GM04504 (cell line): ENCODE measurements at regions not wholly inside any gene's neighbourhood (a gene's known extent, or its start where the extent isn't known, plus 50 kb on each side); places are given as distances from the start of the nearest gene placed in this dataset.
"Not testable (repeated sequence)": the region's sequence is repeated elsewhere in the genome, so short reads cannot be mapped to it uniquely, and the experiment has no call there.

Source experiments
- DNase-seq: peaks from one replicate; pipeline ENCODE4 v3.0.0-alpha.2; 2012; ENCODE audit warnings: low read depth

DNA sequence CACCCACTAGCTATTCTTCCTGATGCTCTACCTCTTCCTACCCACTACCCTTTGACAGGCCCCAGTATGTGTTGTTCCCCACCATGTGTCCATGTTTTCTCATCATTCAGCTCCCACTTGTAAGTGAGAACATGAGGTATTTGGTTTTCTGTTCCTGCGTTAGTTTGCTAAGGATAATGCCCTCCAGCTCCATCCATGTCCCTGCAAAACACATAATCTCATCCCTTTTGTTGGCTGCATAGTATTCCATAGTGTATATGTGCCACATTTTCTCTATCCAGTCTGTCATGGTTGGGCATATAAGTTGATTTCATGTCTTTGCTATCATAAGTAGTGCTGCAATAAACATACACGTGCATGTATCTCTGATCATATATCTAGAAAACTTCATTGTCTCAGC lies 218.3 kb upstream of the STXBP5 start:
- no peak for DNase-seq

DNA sequence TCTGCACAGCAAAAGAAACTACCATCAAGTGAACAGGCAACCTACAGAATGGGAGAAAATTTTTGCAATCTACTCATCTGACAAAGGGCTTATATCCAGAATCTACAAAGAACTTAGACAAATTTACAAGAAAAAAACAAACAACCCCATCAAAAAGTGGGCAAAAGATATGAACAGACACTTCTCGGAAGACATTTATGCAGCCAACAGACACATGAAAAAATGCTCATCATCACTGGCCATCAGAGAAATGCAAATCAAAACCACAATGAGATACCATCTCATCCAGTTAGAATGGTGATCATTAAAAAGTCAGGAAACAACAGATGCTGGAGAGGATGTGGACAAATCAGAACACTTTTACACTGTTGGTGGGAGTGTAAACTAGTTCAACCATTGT lies 216.3 kb upstream of the STXBP5 start:
- DNase-seq = not testable (repeated sequence)

DNA sequence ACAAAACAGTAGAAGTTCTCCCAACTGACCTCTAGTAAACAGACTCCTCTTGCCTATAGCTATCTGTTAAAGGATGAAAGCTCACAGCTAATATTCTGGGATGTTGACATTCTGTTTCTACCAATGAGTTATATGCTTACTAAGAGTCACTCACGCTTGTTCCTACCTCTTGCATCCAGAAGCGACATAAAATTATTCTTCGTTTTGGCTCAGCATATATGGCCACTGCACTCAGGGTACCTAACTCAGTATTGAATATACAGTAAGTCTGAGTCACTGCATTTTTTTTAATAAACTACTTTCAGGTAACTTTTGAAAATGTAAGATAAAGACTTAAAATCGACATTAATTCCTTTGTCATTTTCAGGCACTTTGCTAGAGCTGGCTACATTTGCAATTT lies 214.4 kb upstream of the STXBP5 start:
- DNase-seq = no peak

DNA sequence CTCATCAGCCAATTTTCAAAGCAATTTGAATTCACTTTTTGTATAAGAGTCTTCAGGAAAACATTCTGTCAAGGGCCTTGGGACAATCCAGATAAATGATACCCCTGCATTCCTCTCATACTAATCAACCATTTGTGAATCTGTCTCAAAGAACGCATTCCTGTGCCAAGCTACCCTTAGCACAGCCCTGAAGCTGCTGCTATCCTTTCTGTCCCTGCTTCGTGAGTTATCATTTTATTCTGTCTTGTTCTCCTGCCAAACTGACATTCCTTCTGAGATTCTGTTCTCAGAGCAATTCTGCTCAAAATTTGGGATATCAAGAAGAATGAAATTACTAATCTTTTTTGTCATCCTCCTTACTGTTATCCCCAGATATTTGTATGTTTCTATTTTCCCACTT lies 213.9 kb upstream of the STXBP5 start:
- DNase-seq = no peak

DNA sequence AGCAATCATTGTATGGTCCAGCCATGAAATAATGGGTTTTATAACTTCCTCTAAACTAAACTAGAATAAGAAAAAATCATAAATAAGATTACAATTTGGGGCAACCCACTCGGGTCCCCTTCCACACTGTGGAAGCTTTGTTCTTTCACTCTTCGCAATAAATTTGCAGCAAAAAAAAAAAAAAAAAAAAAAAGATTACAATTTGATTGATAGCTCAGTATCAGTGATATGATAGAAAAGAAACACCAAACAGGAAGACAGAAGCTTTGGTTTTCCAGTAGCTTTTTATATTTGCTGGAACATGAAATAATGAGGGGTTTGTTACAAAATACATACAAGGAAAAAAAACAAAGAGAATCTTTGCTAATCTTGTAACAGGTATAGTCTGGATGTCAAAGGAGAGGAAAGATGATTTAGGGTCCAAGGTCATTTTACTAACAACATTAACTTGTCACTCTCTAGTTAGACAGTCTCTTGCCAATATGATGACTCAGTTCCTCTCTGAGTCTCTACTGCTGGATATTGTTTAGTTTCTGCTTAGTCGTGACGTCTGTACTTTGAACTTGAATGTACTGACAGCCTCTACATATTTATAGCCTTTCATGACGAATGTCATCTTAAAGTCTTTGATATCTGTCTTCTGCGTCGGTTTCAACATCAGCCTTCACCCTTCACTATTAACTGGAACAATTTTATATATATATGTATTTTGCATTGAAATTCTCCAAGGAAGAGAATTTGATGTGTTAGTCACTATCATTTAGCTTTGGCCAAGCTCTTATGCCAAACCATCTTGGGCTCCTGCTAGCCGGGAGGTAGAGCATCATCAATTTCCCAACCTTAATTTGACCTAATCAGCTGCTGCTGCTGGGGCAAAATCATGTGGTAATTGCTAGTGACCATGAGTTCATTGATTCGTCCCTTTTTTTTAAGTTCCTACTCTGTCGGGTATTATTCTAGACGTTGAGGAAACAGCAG lies 213.1 kb upstream of the STXBP5 start:
- DNase-seq = no peak

DNA sequence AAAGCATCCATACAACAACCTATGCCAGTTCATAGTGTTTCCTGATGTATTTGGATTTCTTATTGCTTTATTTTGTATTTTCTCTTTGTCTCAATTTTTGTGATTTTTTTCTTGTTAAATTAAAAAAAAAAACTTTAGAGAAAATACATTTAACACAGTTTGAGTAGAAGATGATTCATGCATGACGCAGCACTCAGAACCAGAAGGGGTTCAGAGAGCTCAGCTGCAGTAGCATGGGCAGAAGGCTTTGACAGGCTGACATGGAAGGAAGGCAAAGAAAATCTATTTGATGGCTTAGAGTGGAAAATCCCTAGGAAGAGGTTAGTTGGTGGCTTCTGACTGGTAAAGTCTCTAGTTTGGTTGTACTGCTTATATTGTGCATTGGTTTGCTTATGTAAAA lies 207.2 kb upstream of the STXBP5 start:
- no peak for DNase-seq

DNA sequence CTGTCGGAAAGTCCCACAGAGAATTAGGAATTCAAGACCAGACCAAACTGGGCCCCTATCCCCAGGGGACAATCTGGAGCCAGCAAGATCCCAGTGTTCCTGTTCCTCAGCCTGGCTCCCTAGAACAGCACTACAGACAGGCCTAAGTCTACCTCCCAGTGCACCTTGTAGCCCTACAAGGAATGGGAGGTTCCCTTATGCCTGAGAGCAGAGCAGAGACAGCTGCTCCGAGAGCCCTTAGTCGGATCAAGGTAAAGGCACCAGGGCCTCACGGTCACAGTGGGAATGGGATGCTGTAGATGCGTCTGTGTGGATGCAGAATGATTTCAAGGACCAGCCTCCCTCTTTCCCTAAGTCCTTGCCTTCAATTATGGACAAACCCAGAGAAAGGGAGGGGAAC lies 204.5 kb upstream of the STXBP5 start:
- DNase-seq = no peak

DNA sequence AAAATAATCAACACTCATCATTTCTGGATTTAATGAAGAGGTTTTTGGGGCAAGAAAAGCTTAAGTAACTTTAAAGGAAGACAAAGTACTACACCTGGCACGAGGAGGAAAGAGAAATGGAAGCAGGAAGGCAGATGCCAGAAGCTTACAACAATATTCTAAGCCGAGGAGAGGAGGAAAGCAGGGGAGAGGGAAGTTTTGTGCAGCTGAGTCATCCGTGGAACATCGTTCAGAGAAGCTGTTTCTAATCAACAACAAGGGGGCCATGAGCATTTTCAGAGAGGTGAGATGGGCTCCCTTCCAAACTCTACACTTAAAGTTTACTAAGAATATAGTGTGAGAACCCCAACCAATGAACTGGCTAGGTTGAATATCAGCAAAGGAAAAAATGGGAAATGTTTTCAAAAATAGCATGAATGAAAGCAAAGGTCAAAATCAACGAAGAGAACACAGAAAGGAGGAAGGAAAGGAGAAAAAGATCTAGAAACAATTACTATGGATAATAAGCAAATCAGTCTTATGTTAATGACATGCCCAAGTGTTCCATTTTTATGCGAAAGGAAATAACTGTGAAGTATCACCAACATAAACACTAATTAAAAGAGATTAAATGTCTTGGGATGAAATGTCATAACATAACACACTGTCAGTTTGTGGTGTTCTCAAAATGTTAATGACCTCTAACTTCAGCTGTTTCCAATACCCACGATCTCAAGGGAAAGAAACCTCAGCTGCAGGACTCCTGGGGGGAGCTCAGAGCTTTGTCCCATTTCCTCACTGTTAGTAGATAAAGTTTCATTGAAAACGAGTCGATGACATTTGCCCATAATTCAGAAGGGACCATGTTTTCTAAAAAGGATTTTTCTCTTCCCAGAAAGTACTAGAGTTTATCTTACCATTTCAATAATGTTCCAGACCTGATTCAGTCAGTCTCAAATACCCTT lies 203.4 kb upstream of the STXBP5 start:
- no peak for DNase-seq

DNA sequence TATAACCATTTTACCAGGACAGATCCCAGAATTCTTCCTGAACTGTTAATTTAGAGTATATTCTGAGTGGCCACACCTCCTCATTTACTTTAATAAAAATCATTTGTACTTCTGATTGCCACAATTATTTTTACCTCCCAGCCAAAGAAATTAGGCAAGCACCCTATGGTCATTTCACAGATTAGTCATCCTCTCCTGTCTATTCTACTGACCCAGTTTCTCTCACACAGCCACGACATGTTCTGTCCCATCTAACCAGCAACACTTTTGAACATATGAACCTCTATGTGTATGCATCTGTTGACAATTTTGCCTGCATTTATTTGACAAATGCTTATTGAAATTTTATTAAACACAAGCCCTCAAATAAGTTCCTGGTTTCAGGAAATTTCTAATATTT lies 202.6 kb upstream of the STXBP5 start:
- DNase-seq = no peak

DNA sequence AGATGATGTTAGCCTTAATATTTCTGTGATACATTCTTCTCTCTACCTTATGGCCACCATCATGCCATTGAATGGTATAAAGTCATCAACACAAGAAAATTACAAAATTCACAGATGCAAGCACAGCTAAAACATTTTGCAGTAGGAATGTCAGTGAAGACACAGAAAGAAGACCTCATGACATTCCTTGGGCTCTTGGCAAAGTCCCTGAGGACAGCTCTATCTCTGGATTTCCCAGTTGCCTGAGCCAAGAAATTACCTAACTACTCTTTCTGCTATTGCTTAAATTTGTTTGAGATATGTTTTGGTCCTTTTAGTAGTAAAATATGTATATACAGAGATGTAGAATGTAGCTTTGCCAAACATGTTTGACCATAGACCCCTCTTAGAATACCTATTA lies 201.0 kb upstream of the STXBP5 start:
- DNase-seq = no peak

DNA sequence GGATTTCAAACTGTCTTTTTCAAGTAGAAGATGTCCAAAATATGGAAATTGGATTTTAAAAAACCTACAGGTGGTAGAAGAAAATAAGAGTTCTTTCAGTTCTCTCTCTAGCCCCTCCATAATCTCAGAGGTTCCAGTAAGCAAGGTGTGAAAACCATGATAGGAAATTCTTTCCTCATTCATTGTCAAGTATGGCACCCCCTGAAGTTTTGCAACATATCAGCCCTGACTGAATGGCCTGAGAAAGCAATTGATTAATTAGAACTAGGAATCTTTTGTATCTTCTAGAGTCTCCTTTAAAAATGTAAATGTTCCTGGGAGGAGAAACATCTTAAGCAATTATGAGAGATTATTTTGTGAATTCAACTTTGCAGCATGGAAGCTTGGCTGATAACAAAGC lies 198.7 kb upstream of the STXBP5 start:
- DNase-seq = no peak

DNA sequence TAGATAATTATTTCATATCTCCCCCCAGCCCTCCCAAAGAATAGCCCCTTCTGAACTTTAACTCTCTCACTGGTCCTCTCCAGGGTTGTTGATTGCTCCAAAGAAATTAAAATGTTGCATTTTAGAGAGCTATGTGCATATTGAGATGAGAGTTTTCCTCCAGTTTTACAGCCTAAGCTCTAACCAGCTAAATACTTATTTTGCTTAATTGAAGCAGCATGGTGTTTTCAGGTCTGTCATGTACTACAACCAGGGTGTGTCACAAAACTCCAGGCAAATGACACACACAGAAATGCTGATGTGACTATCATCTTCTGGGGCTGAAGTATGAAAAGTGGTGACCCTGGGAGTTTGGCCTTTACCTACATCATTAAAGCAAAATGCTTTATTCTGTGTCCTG lies 196.8 kb upstream of the STXBP5 start:
- DNase-seq = no peak

DNA sequence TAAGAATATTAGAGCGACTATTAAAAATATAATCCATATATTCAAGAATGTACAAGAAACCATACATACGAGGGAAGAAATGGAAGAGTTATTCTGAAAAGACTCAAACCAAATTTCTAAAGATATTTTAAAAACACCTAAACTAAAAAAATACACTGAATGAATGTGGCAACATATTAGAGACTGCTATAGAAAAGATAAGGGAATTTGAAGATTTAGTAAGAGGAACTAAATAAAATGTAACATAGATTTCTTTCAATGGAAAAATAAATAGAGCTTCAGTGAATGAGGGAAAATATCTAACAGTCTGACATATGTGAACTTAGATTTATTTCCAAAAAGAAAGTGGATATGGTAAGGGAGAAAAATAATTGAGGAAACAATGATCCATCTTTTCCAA lies 194.9 kb upstream of the STXBP5 start:
- no peak for DNase-seq

DNA sequence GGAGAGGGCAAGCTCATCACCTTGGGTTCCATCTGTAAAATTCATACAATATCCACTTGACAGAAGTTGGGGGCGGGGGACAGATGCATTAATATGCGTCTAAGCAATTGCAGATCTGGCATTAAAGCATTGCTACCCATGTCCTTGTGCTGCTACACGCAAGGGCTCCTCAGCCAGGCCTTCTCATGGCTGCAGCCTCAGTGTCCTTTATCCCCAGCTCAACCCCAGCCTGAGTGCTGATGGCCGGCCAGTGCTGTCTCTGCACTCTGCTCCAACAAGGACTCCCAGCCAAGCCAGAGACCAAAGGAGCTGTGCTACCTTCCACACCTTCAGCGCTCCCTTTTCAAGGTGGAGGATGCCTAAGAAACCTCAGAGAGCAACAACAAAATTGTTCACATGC lies 188.5 kb upstream of the STXBP5 start:
- no peak for DNase-seq

DNA sequence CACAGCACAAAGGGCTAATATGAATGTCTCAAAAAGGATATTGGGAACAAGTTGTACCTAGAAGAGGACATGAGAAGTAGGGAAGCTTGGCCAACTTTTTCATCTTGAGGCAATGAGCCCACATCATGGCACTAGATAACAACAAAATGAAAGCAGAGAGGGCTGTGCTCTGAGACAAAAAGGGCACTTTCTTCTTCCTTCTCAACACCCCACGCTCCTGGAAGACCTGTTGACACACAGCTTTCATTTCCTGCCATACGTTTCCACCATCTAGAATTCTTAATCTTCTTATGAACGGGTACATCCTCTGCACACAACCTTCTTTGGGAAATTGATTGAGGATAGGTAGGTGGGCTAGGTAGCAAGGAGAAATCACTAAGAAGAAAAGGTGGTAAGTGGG lies 187.8 kb upstream of the STXBP5 start:
- DNase-seq = no peak

DNA sequence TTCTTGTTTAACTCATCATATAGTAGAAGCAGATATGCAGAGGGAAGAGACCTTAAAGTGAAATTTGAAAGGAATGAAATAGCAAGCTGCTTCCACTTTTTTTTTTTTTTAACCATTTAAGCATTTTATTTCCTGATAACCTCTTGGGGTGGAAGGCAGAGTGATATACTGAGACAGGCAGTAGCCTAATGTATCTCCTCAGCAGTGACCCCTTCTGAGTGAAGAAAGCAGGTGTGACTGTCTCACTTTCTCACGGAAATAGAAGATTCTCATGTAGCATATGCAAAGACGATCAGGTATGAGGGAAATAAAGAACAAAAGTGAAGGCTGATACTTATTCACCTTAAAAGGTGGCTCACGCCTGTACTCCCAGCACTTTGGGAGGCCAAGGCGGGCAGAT lies 187.1 kb upstream of the STXBP5 start:
- DNase-seq = no peak

DNA sequence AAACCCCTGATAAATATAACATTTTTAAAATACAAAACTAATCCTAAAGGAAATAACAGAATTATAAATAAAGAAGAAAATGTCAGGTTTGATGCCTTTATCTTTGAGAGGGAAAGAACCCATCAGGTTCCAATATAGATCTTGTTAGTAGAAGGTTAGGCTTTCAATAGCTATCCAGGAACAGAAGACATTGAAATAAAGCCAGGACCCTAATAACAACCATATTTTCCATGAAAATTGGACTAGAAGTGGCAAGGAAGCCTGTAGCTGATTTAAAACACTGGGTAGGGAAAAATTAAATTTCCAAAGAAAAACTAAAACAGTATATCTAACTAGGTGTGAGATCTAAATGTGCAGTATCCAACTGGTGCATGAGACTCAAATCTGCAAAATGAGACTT lies 185.2 kb upstream of the STXBP5 start:
- DNase-seq = no peak

DNA sequence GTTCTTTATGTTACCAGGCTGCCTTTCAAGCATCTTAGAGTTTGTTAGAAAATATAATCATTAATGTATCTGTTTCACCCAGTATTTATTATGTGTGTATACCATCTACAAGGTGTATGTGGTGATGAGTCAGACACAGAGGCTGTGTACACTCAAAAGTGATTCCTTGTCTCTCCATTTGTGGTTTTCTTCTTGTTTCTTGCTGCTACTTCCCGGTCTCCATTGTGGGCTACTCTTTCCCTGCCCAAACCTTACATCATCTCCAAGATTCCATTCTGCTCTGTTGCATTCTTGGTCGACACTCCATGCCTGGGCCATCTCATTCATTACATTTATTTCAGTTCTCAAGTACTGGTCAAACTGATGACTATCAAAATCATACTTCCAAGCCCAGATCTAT lies 182.2 kb upstream of the STXBP5 start:
- DNase-seq = no peak

DNA sequence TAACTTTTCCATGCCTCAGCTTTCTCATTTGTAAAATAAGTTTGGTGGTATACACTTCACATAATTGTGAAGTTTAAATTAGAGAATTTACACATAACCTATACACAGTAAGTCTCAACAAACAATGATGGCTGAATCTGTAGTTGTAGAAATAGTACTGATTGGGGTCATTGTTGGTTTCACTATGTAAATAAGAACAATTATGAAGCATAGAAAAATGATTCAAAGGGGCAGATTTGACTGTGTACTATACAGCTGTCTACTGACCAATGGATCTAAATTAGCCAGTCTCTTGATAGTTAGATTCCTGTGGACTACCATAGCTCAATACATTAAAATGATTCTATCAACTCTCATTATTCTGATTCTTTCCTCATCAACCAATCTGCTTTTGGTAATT lies 181.1 kb upstream of the STXBP5 start:
- DNase-seq = no peak

DNA sequence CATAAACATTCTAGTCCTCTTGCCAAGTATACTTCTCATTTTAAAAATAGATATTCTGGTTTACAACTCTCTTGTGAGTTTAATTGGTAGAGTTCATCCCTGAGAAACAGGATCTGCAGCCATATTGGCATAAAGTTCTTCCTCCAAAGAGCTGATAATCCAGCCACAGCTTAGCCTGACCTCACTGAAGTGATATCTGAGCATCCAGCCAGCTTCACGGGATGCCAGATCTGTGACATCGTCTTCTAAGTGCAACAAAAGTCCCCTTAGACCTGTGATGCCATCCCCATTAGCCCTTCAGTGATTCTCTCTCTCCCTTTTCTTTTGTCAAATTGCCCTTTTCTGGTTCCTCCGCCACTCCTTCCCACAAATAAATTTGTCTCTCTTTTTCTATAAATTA lies 180.6 kb upstream of the STXBP5 start:
- no peak for DNase-seq

DNA sequence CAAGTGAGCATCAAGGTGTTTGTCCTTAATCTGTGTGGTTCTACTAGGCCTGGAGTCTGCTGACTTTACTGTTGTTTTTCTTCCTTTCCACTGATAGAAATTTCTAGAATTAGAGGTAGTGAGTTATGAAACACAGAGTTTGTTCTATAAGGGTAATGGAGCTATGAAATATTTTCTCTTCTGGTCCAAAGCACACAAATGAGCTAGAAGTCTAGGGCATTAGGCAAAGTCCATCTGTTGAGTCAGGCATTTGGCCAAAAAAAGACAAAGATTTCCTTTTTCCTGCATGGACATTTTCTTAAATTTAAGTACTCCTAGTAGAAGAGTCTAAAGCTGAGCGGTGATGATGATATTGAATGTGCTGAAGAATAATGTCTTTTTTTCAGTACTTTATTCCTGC lies 174.3 kb upstream of the STXBP5 start:
- DNase-seq = no peak

DNA sequence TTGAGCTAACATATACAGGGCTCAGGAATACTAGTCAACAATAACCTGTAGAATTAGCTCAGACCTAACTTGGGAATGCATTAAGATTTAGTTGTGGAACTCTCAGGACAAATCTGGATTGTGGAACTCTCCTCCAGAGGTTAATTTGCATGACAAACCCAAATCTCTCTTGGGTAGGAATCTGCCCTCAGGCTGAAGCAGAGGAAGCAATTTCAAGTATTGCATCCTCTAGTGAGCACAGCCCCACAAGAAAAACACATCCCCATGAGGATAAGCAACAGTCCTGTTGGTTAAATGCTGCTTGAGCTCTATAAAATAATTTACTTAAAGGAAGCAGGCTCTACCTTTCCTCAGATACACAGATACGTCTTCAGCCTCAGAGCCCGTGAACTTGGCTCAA lies 170.9 kb upstream of the STXBP5 start:
- DNase-seq = no peak

DNA sequence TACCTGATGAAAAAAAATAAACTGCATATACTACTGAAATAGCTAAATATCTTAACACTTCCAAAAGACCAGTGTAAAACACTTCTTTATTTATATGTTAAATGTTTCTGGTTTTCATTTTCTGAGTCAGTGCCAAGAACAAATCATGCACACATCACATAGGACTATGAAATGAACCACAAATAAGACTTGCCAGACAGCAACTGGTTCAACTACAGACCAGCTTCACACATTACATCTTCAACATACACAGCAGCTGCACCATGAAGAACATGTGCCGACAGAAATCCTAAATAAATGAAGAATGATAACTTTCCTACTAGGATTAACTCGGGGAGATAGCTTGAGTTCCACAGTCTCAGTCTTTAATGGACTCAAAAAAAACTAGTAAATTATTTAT lies 168.3 kb upstream of the STXBP5 start:
- DNase-seq = no peak
